ENCODE measurements at regions not wholly inside any gene's neighbourhood (a gene's known extent, or its start where the extent isn't known, plus 50 kb on each side); places are given as distances from the start of the nearest gene placed in this dataset.
"Not testable (repeated sequence)": the region's sequence is repeated elsewhere in the genome, so short reads cannot be mapped to it uniquely, and the experiment has no call there.

- no peak for DNase-seq (ENCODE audit: low read depth)
- TF ChIP-seq CTCF (IDR thresholded peaks at IDR 0.05; ENCODE audit: control insufficient read depth, extremely low read depth, insufficient read depth) = no peak
- no peak overlapping the region for H3K4me3 ChIP-seq (ENCODE audit: low read depth, low read length)
These were observed 166.6 kb upstream of the TBL1X start for GRCh38 chrX:9298221-9298620.

- H3K4me3 ChIP-seq (ENCODE audit: low read depth, low read length); DNase-seq (ENCODE audit: low read depth): not testable (repeated sequence)
These were observed 165.2 kb upstream of the TBL1X start for GRCh38 chrX:9299681-9300080.

- no peak for DNase-seq (ENCODE audit: low read depth)
- no peak for TF ChIP-seq CTCF (IDR thresholded peaks at IDR 0.05; ENCODE audit: control insufficient read depth, extremely low read depth, insufficient read depth)
- H3K4me3 ChIP-seq (ENCODE audit: low read depth, low read length) = no peak overlapping the region
These were observed 163.0 kb upstream of the TBL1X start for GRCh38 chrX:9301836-9302235.

- H3K4me3 ChIP-seq (ENCODE audit: low read depth, low read length) = no peak overlapping the region
- no peak for DNase-seq (ENCODE audit: low read depth)
- TF ChIP-seq CTCF (IDR thresholded peaks at IDR 0.05; ENCODE audit: control insufficient read depth, extremely low read depth, insufficient read depth) = no peak
These were observed 162.5 kb upstream of the TBL1X start for GRCh38 chrX:9302381-9302780.

GRCh38 chrX:9308426-9308825, 156.4 kb upstream of the TBL1X start:
- no peak for TF ChIP-seq CTCF (IDR thresholded peaks at IDR 0.05; ENCODE audit: control insufficient read depth, extremely low read depth, insufficient read depth)
- no peak for DNase-seq (ENCODE audit: low read depth)
- no peak overlapping the region for H3K4me3 ChIP-seq (ENCODE audit: low read depth, low read length)

GRCh38 chrX:9310616-9311015, 154.2 kb upstream of the TBL1X start:
- DNase-seq (ENCODE audit: low read depth) = no peak
- H3K4me3 ChIP-seq (ENCODE audit: low read depth, low read length) = no peak overlapping the region
- TF ChIP-seq CTCF (IDR thresholded peaks at IDR 0.05; ENCODE audit: control insufficient read depth, extremely low read depth, insufficient read depth) = no peak

- no peak for TF ChIP-seq CTCF (IDR thresholded peaks at IDR 0.05; ENCODE audit: control insufficient read depth, extremely low read depth, insufficient read depth)
- no peak overlapping the region for H3K4me3 ChIP-seq (ENCODE audit: low read depth, low read length)
- DNase-seq (ENCODE audit: low read depth) = no peak
These were observed 153.3 kb upstream of the TBL1X start for GRCh38 chrX:9311421-9312160.

All from LNCaP clone FGC (cell line).